GM12878 (cell line): ENCODE measurements at regions not wholly inside any gene's neighbourhood (a gene's known extent, or its start where the extent isn't known, plus 50 kb on each side); places are given as distances from the start of the nearest gene placed in this dataset.

Source experiments
- SREBF2 ChIP-seq: IDR thresholded peaks from 2 replicates; pipeline ENCODE4 v1.6.1; 2012; ENCODE audit warnings: mild to moderate bottlenecking, low read length
- SUZ12 ChIP-seq: fragments of 200-600 bp; sonication (generic); IDR thresholded peaks from one replicate; pipeline ENCODE4 v1.6.1; 2018; ENCODE audit warnings: antibody characterized with exemption, mild to moderate bottlenecking; ENCODE audit not compliant: unreplicated experiment
- TF ChIP-seq, protein P1 (sequence below): IDR thresholded peaks from 2 replicates; pipeline ENCODE4 v1.6.1; 2012; ENCODE audit warnings: improper control_type of control experiment, low read depth, low read length; ENCODE audit not compliant: insufficient replicate concordance
- TF ChIP-seq, protein P2 (sequence below): fragments of 450-650 bp; IDR thresholded peaks from 2 replicates; pipeline ENCODE4 v1.6.1; 2017; ENCODE audit warnings: mild to moderate bottlenecking, moderate library complexity
- TF ChIP-seq, protein P3 (sequence below): fragments of 450-650 bp; formaldehyde crosslinking; IDR thresholded peaks from 2 replicates; pipeline ENCODE4 v1.4.0; 2022; ENCODE audit warnings: mild to moderate bottlenecking, moderate library complexity
- TF ChIP-seq, protein P4 (sequence below): fragments of 450-650 bp; IDR thresholded peaks from 2 replicates; pipeline ENCODE4 v1.6.1; 2017; ENCODE audit warnings: borderline replicate concordance

DNA sequence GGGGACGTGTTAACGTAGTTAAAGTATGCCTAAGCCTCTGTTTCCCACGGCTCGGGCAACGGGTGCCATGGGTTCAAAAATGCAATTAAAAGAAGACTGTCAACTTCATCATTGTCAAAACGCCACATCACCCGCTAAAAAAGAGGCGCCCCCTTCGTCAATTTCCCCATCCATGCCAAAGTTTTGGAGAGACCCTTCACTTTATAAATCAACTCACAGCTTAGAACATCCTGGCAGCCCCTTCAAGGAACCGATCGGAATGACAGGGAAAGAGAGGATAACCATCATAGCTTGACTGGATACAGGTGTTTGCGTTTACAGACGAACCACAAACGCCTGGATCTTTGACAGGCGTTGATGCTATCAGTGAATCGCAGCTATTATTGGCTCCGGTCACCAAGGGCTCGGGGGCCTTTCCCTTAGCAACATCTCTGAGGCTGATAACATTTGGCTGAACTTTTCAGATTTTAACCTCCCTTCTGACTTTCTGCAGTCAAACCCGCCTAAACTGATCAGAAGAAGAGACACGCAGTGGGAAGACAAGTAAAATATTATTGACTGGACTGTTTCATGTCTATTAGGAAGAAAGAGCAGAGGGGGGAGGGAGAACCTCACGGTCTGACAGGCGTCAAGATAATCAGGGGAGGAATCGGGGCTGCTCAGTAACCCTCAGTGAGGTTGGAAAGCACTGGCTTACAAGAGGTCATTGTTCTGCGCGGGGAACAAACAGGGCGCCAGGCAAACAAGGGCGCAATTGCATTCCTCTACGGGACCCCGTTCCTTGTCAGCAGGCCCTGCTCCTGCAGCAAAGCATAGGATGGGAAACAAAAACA is 322.5 kb upstream of the ZNF507 start (continued):
- TF ChIP-seq, protein P1, sequence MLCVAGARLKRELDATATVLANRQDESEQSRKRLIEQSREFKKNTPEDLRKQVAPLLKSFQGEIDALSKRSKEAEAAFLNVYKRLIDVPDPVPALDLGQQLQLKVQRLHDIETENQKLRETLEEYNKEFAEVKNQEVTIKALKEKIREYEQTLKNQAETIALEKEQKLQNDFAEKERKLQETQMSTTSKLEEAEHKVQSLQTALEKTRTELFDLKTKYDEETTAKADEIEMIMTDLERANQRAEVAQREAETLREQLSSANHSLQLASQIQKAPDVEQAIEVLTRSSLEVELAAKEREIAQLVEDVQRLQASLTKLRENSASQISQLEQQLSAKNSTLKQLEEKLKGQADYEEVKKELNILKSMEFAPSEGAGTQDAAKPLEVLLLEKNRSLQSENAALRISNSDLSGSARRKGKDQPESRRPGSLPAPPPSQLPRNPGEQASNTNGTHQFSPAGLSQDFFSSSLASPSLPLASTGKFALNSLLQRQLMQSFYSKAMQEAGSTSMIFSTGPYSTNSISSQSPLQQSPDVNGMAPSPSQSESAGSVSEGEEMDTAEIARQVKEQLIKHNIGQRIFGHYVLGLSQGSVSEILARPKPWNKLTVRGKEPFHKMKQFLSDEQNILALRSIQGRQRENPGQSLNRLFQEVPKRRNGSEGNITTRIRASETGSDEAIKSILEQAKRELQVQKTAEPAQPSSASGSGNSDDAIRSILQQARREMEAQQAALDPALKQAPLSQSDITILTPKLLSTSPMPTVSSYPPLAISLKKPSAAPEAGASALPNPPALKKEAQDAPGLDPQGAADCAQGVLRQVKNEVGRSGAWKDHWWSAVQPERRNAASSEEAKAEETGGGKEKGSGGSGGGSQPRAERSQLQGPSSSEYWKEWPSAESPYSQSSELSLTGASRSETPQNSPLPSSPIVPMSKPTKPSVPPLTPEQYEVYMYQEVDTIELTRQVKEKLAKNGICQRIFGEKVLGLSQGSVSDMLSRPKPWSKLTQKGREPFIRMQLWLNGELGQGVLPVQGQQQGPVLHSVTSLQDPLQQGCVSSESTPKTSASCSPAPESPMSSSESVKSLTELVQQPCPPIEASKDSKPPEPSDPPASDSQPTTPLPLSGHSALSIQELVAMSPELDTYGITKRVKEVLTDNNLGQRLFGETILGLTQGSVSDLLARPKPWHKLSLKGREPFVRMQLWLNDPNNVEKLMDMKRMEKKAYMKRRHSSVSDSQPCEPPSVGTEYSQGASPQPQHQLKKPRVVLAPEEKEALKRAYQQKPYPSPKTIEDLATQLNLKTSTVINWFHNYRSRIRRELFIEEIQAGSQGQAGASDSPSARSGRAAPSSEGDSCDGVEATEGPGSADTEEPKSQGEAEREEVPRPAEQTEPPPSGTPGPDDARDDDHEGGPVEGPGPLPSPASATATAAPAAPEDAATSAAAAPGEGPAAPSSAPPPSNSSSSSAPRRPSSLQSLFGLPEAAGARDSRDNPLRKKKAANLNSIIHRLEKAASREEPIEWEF = no peak
- TF ChIP-seq SUZ12 = no peak
- TF ChIP-seq, protein P2, sequence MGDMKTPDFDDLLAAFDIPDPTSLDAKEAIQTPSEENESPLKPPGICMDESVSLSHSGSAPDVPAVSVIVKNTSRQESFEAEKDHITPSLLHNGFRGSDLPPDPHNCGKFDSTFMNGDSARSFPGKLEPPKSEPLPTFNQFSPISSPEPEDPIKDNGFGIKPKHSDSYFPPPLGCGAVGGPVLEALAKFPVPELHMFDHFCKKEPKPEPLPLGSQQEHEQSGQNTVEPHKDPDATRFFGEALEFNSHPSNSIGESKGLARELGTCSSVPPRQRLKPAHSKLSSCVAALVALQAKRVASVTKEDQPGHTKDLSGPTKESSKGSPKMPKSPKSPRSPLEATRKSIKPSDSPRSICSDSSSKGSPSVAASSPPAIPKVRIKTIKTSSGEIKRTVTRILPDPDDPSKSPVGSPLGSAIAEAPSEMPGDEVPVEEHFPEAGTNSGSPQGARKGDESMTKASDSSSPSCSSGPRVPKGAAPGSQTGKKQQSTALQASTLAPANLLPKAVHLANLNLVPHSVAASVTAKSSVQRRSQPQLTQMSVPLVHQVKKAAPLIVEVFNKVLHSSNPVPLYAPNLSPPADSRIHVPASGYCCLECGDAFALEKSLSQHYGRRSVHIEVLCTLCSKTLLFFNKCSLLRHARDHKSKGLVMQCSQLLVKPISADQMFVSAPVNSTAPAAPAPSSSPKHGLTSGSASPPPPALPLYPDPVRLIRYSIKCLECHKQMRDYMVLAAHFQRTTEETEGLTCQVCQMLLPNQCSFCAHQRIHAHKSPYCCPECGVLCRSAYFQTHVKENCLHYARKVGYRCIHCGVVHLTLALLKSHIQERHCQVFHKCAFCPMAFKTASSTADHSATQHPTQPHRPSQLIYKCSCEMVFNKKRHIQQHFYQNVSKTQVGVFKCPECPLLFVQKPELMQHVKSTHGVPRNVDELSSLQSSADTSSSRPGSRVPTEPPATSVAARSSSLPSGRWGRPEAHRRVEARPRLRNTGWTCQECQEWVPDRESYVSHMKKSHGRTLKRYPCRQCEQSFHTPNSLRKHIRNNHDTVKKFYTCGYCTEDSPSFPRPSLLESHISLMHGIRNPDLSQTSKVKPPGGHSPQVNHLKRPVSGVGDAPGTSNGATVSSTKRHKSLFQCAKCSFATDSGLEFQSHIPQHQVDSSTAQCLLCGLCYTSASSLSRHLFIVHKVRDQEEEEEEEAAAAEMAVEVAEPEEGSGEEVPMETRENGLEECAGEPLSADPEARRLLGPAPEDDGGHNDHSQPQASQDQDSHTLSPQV = no peak
- TF ChIP-seq, protein P3, sequence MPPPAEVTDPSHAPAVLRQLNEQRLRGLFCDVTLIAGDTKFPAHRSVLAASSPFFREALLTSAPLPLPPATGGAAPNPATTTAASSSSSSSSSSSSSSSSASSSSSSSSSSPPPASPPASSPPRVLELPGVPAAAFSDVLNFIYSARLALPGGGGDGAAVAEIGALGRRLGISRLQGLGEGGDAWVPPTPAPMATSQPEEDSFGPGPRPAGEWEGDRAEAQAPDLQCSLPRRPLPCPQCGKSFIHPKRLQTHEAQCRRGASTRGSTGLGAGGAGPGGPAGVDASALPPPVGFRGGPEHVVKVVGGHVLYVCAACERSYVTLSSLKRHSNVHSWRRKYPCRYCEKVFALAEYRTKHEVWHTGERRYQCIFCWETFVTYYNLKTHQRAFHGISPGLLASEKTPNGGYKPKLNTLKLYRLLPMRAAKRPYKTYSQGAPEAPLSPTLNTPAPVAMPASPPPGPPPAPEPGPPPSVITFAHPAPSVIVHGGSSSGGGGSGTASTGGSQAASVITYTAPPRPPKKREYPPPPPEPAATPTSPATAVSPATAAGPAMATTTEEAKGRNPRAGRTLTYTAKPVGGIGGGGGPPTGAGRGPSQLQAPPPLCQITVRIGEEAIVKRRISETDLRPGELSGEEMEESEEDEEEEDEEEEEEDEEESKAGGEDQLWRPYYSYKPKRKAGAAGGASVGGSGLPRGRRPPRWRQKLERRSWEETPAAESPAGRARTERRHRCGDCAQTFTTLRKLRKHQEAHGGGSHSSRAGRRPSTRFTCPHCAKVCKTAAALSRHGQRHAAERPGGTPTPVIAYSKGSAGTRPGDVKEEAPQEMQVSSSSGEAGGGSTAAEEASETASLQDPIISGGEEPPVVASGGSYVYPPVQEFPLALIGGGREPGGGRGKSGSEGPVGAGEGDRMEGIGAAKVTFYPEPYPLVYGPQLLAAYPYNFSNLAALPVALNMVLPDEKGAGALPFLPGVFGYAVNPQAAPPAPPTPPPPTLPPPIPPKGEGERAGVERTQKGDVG (CRISPR knock-in tag) = no peak
- TF ChIP-seq, protein P4, sequence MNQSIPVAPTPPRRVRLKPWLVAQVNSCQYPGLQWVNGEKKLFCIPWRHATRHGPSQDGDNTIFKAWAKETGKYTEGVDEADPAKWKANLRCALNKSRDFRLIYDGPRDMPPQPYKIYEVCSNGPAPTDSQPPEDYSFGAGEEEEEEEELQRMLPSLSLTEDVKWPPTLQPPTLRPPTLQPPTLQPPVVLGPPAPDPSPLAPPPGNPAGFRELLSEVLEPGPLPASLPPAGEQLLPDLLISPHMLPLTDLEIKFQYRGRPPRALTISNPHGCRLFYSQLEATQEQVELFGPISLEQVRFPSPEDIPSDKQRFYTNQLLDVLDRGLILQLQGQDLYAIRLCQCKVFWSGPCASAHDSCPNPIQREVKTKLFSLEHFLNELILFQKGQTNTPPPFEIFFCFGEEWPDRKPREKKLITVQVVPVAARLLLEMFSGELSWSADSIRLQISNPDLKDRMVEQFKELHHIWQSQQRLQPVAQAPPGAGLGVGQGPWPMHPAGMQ = no peak
- TF ChIP-seq SREBF2 = no peak
